PFSK-1 (cell line): ENCODE measurements at regions not wholly inside any gene's neighbourhood (a gene's known extent, or its start where the extent isn't known, plus 50 kb on each side); places are given as distances from the start of the nearest gene placed in this dataset.

Source experiments
- FOXP2 ChIP-seq: optimal IDR thresholded peaks from 2 replicates; pipeline ENCODE3; 2011; ENCODE audit warnings: borderline replicate concordance, control low read depth, inconsistent platforms; ENCODE audit not compliant: insufficient read depth; ENCODE audit errors: extremely low read length, extremely low read depth
- POLR2AphosphoS5 ChIP-seq: IDR thresholded peaks from 2 replicates; pipeline ENCODE4 v1.6.1; 2012; ENCODE audit warnings: low read depth, mild to moderate bottlenecking, control low read depth, low read length, moderate library complexity
- SIN3A ChIP-seq: IDR thresholded peaks from 2 replicates; pipeline ENCODE4 v1.6.1; 2012; ENCODE audit warnings: mild to moderate bottlenecking, low read length, moderate library complexity, borderline replicate concordance; ENCODE audit not compliant: insufficient read depth
- TAF1 ChIP-seq: IDR thresholded peaks from 2 replicates; pipeline ENCODE4 v1.6.1; 2012; ENCODE audit warnings: low read length, control low read depth, borderline replicate concordance; ENCODE audit not compliant: insufficient read depth
- TF ChIP-seq, protein P1 (sequence below), 2 experiments: IDR thresholded peaks; 2 replicates each; pipeline versions ENCODE4 v1.6.1 to v1.8.0; 2011 to 2012; ENCODE audit warnings: low read depth in 2 of 2, low read length in 2 of 2, control low read depth in 1 of 2, inconsistent platforms in 1 of 2, mild to moderate bottlenecking in 1 of 2, moderate library complexity in 1 of 2; ENCODE audit not compliant: insufficient read depth in 1 of 2

DNA sequence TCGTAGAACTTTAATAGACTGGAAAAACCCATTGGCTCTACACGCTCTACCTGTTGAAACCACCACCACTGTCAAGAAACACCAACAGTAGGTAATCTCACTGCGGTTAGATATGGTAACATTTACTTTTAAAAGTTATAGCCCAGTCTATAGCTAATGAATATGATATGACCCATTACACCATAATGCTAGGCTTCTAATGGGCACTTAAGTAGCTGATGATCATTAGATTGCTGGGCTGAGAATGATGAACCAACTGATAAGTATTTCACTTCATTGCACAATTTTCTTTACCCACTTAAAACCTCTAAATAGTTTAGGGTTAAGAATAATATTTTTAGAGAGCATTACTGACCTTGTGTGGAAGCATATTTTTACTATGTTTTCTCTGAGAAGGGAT lies 788.9 kb upstream of the CA10 start:
- TF ChIP-seq SIN3A (no peak), POLR2AphosphoS5 (no peak), TAF1 (no peak), FOXP2 (no peak)
- TF ChIP-seq, protein P1, sequence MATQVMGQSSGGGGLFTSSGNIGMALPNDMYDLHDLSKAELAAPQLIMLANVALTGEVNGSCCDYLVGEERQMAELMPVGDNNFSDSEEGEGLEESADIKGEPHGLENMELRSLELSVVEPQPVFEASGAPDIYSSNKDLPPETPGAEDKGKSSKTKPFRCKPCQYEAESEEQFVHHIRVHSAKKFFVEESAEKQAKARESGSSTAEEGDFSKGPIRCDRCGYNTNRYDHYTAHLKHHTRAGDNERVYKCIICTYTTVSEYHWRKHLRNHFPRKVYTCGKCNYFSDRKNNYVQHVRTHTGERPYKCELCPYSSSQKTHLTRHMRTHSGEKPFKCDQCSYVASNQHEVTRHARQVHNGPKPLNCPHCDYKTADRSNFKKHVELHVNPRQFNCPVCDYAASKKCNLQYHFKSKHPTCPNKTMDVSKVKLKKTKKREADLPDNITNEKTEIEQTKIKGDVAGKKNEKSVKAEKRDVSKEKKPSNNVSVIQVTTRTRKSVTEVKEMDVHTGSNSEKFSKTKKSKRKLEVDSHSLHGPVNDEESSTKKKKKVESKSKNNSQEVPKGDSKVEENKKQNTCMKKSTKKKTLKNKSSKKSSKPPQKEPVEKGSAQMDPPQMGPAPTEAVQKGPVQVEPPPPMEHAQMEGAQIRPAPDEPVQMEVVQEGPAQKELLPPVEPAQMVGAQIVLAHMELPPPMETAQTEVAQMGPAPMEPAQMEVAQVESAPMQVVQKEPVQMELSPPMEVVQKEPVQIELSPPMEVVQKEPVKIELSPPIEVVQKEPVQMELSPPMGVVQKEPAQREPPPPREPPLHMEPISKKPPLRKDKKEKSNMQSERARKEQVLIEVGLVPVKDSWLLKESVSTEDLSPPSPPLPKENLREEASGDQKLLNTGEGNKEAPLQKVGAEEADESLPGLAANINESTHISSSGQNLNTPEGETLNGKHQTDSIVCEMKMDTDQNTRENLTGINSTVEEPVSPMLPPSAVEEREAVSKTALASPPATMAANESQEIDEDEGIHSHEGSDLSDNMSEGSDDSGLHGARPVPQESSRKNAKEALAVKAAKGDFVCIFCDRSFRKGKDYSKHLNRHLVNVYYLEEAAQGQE (IDR thresholded peaks at IDR 0.05; ENCODE audit: insufficient read depth in 1 of 2, low read depth in 2 of 2, low read length in 2 of 2) = no peak

DNA sequence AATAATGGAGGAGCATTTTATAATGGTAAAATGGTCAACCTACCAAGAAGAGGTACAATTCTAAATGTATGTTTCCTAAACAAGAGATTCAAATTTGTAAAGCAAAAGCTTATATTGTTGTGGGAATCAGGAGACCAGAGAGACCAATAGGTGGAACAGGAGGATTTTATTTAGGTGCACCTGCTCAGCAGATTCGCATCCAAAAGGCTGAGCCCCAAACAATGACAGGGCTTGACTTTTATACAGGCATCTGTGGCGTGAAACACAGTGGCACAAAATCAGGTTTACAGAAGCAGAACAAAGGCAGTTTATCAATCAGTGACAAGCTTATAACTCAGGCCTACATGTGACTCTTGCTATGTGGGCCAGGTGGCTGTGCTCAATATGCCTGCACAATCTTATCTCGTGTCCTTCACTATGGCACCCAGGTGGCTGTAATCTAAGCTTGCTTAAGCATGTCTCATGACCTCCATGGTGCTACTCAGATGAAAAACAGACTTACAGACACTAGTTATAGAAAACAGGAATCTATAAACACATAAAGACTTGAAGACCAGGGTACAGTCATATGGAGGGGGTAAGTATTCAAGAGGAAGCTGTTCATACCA lies 780.2 kb upstream of the CA10 start:
- no peak for TF ChIP-seq POLR2AphosphoS5
- TF ChIP-seq FOXP2 = no peak
- TF ChIP-seq SIN3A = no peak
- TF ChIP-seq, protein P1 (IDR thresholded peaks at IDR 0.05; ENCODE audit: insufficient read depth in 1 of 2, low read depth in 2 of 2, low read length in 2 of 2) = no peak
- no peak for TF ChIP-seq TAF1

GRCh38 chr17:52930581-52930980 lies 772.1 kb upstream of the CA10 start:
- TF ChIP-seq, protein P1 (IDR thresholded peaks at IDR 0.05; ENCODE audit: insufficient read depth in 1 of 2, low read depth in 2 of 2, low read length in 2 of 2) = no peak
- no peak for TF ChIP-seq POLR2AphosphoS5
- no peak for TF ChIP-seq SIN3A
- TF ChIP-seq FOXP2 = no peak
- no peak for TF ChIP-seq TAF1

DNA sequence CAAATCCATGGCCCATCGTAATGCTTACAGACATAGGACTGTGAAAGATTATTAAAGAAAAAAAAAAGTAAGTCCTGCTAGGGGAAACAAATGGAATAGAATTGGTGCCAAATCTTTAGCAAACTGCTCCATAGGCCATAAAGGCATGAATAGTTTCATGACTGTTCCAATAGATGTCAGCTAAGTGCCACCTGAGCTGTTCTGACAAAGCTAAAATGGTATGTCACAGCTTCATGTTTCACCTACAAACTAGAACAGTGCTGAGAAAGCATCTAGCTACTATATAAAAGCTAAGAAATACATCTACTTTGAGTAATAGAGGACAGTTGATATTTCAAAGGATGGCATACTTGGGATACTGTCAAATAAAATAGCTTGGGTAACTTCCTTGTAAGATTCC lies 771.6 kb upstream of the CA10 start:
- no peak for TF ChIP-seq SIN3A
- no peak for TF ChIP-seq POLR2AphosphoS5
- TF ChIP-seq TAF1 = no peak
- no peak for TF ChIP-seq FOXP2
- TF ChIP-seq, protein P1 (IDR thresholded peaks at IDR 0.05; ENCODE audit: insufficient read depth in 1 of 2, low read depth in 2 of 2, low read length in 2 of 2) = no peak

GRCh38 chr17:52923658-52924057 lies 765.1 kb upstream of the CA10 start:
- TF ChIP-seq, protein P1 (IDR thresholded peaks at IDR 0.05; ENCODE audit: insufficient read depth in 1 of 2, low read depth in 2 of 2, low read length in 2 of 2) = no peak
- TF ChIP-seq FOXP2 = no peak
- no peak for TF ChIP-seq POLR2AphosphoS5
- no peak for TF ChIP-seq TAF1
- TF ChIP-seq SIN3A = no peak
